Osteoblast (primary cell): ENCODE measurements at regions not wholly inside any gene's neighbourhood (a gene's known extent, or its start where the extent isn't known, plus 50 kb on each side); places are given as distances from the start of the nearest gene placed in this dataset.

ENCODE experiments used
- DNase-seq: peaks from one replicate; pipeline ENCODE4 v3.0.0; 2011; ENCODE audit warnings: low spot score, mixed read lengths; ENCODE audit not compliant: insufficient read length; ENCODE audit errors: missing footprints
- H2AFZ ChIP-seq: 2 replicates; pipeline ENCODE4 v1.6.0; 2011; ENCODE audit warnings: mild to moderate bottlenecking, low read length
- H3K27ac ChIP-seq: 2 replicates; pipeline ENCODE4 v1.5.1; 2011; ENCODE audit warnings: mild to moderate bottlenecking, low read depth, low read length, moderate library complexity
- H3K27me3 ChIP-seq: 2 replicates; pipeline ENCODE4 v1.6.0; 2012; ENCODE audit warnings: mild to moderate bottlenecking, control low read depth, inconsistent platforms, low read length, moderate library complexity; ENCODE audit not compliant: insufficient read depth
- H3K36me3 ChIP-seq: 2 replicates; pipeline ENCODE4 v1.5.1; 2011; ENCODE audit warnings: mild to moderate bottlenecking, low read length, control low read depth, moderate library complexity; ENCODE audit not compliant: insufficient read depth
- H3K4me1 ChIP-seq: 2 replicates; pipeline ENCODE4 v1.5.1; 2011; ENCODE audit warnings: mild to moderate bottlenecking, low read length, control low read depth, moderate library complexity; ENCODE audit not compliant: insufficient read depth
- H3K4me2 ChIP-seq: 2 replicates; pipeline ENCODE4 v1.6.0; 2011; ENCODE audit warnings: mild to moderate bottlenecking, low read length; ENCODE audit not compliant: insufficient read depth
- H3K4me3 ChIP-seq: fragments of 200-600 bp; sonication (generic); 3 replicates; pipeline ENCODE4 v1.5.1; 2012; ENCODE audit warnings: mild to moderate bottlenecking, low read length, inconsistent platforms; ENCODE audit not compliant: insufficient read depth
- H3K79me2 ChIP-seq: 2 replicates; pipeline ENCODE4 v1.6.0; 2012; ENCODE audit warnings: mild to moderate bottlenecking, low read length, control low read depth, inconsistent platforms; ENCODE audit not compliant: insufficient read depth
- H3K9me3 ChIP-seq: 2 replicates; pipeline ENCODE4 v1.5.1; 2011; ENCODE audit warnings: low read depth, low read length, control low read depth
- H4K20me1 ChIP-seq: 2 replicates; pipeline ENCODE4 v1.6.0; 2012; ENCODE audit warnings: mild to moderate bottlenecking, low read length, control low read depth; ENCODE audit not compliant: insufficient read depth
- TF ChIP-seq, protein P1 (sequence below): IDR thresholded peaks from 2 replicates; pipeline ENCODE4 v1.5.1; 2011; ENCODE audit warnings: mild to moderate bottlenecking, low read depth, low read length, moderate library complexity; ENCODE audit errors: extremely low read depth

DNA sequence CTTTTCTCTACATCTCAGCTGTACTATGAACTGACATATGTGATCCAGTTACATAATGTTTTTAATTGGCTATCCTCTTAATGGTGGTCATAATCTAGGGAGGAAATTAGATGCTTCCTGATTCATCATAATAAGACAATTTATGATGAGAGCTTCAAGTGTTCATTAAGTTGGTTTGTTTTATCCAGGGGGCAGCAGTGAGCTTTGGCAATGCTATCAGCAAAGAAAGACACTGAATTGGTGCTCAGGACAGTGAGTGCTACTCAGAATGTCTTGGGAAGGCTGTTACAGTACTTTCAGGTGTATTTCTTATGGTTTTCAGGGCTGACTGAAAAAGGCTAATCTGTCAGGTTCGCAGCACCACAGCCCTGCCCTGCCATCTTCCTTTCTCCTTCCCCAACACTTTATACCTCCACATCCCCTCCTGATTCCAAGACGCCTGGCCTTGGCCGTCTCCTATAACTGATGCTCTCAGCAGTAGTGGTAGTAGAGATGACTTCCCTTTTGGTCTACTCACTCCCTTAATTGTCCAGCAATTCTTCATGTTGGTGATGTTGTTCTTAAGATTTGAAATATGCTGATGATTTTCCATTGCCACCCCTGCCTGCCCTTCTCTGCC is 67.0 kb upstream of the TNFAIP3 start:
- no peak overlapping the region for H3K4me2 ChIP-seq
- no peaks in the 10 kb centered on the region for H3K36me3 ChIP-seq
- no peaks in the 10 kb centered on the region for H4K20me1 ChIP-seq
- peak; percentile 80 for DNase-seq
- no peaks in the 10 kb centered on the region for H3K27me3 ChIP-seq
- H3K4me3 ChIP-seq: no peak overlapping the region
- H3K4me1 ChIP-seq: peaks cover 13% of the 10 kb centered on the region
- no peaks in the 10 kb centered on the region for H3K79me2 ChIP-seq
- TF ChIP-seq, protein P1, sequence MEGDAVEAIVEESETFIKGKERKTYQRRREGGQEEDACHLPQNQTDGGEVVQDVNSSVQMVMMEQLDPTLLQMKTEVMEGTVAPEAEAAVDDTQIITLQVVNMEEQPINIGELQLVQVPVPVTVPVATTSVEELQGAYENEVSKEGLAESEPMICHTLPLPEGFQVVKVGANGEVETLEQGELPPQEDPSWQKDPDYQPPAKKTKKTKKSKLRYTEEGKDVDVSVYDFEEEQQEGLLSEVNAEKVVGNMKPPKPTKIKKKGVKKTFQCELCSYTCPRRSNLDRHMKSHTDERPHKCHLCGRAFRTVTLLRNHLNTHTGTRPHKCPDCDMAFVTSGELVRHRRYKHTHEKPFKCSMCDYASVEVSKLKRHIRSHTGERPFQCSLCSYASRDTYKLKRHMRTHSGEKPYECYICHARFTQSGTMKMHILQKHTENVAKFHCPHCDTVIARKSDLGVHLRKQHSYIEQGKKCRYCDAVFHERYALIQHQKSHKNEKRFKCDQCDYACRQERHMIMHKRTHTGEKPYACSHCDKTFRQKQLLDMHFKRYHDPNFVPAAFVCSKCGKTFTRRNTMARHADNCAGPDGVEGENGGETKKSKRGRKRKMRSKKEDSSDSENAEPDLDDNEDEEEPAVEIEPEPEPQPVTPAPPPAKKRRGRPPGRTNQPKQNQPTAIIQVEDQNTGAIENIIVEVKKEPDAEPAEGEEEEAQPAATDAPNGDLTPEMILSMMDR: peak; percentile 70
- H3K27ac ChIP-seq: no peak overlapping the region
- H3K9me3 ChIP-seq: no peaks in the 10 kb centered on the region
- no peak overlapping the region for H2AFZ ChIP-seq

DNA sequence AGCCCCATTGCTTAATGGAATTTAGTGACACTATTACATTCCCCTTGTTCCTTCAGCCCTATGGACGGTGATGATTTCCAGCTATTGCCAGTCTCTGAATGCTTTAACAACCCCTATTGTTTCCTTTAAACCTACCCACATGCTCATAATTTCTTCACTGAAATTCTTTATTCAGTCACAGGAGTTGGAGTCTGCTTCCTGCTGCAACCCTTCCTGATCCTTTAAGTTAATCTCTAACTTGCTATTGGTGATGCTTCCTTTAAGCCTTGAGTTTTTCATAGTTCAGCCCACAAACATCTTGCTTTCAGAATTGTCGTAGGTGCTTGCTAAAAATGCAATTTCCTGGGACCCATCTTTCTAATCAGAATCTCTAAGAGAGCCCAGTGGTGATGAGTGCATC is 66.3 kb upstream of the TNFAIP3 start:
- no peaks in the 10 kb centered on the region for H3K36me3 ChIP-seq
- H3K27me3 ChIP-seq: no peaks in the 10 kb centered on the region
- no peaks in the 10 kb centered on the region for H4K20me1 ChIP-seq
- H3K4me1 ChIP-seq: peaks cover 13% of the 10 kb centered on the region
- H3K9me3 ChIP-seq: no peaks in the 10 kb centered on the region
- no peak overlapping the region for H2AFZ ChIP-seq
- H3K4me2 ChIP-seq: no peak overlapping the region
- H3K27ac ChIP-seq: no peak overlapping the region
- H3K4me3 ChIP-seq: no peak overlapping the region
- TF ChIP-seq, protein P1: no peak
- DNase-seq: no peak
- H3K79me2 ChIP-seq: no peaks in the 10 kb centered on the region

DNA sequence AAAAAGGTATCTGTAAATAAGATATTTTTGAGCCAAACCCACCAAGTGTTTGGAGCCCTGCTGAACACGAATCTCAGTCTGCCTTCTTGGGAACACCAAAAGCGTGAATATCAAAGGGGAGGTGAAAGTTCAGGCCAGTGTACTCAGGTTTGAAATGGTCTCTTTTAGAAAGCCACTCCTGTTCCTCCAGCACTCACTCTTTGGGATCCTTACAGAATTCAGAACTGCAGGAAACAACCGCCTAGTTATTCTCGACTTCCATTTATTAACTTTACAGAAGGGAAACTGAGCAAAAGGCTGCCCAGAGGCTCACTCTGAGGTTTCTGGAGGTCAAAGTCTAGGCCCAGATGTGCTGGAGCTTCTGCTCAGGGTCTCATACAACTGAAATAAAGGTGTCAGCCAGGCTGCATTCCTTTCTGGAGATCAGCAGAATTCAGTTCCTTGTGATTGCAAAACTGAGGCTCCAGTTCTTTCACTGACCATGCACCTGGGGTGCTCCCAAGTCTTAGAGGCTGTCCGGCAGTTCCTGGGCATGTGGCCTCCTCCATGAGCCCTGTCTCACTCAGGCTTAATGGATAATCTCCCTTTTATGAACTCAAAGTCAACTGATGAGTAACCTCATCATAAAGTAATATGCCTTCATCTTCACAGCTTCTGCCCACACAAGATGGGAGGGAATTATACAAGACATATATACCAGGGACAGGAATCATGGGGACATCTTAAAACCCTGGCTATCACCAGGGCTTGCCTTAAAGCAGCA is 65.5 kb upstream of the TNFAIP3 start:
- no peak overlapping the region for H3K4me3 ChIP-seq
- no peak overlapping the region for H2AFZ ChIP-seq
- H3K4me2 ChIP-seq: no peak overlapping the region
- no peak for DNase-seq
- peaks cover 13% of the 10 kb centered on the region for H3K4me1 ChIP-seq
- TF ChIP-seq, protein P1: no peak
- no peaks in the 10 kb centered on the region for H4K20me1 ChIP-seq
- H3K36me3 ChIP-seq: no peaks in the 10 kb centered on the region
- H3K79me2 ChIP-seq: no peaks in the 10 kb centered on the region
- H3K27ac ChIP-seq: no peak overlapping the region
- H3K9me3 ChIP-seq: no peaks in the 10 kb centered on the region
- no peaks in the 10 kb centered on the region for H3K27me3 ChIP-seq

DNA sequence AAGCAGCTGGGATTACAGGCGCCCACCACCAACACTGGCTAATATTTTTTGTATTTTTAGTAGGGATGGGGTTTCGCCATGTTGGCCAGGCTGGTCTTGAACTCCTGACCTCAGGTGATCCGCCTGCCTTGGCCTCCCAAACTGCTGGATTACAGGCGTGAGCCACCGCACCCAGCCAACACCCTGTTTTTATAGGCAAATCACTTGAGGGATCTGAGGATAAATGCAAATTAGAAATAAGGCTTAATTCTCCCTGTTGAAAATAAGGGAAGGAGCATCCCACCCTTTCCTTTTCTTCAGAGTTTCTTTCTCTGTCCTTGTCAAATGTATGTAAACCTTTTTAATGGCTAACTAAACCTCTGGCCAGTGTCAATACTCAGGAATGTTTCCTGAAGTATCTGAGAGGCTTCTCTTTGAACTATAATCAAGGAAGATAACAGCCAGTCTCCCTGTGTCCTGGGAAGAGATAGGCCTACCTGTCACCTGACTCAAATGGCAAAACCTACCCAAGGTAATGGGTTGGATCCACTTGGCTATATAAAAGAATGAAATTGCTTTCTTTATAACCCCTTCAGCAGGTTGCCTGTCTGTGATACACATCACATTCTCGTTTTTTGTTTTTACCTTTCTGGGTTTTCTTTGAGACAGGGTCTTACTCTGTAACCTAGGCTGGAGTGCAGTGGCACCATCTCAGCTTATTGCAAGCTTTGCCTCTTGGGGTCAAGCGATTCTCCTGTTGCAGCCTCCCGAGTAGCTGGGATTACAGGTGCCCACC is 64.5 kb upstream of the TNFAIP3 start:
- Histone ChIP-seq H3K27ac (no peak overlapping the region), H3K4me2 (no peak overlapping the region), H3K27me3 (no peaks in the 10 kb centered on the region), H3K4me1 (peaks cover 13% of the 10 kb centered on the region), H3K9me3 (no peaks in the 10 kb centered on the region), H3K79me2 (no peaks in the 10 kb centered on the region), H2AFZ (no peak overlapping the region), H3K4me3 (no peak overlapping the region), H4K20me1 (no peaks in the 10 kb centered on the region), H3K36me3 (no peaks in the 10 kb centered on the region)
- no peak for DNase-seq
- TF ChIP-seq, protein P1: no peak
